ENCODE measurements at regions not wholly inside any gene's neighbourhood (a gene's known extent, or its start where the extent isn't known, plus 50 kb on each side); places are given as distances from the start of the nearest gene placed in this dataset.

DNA sequence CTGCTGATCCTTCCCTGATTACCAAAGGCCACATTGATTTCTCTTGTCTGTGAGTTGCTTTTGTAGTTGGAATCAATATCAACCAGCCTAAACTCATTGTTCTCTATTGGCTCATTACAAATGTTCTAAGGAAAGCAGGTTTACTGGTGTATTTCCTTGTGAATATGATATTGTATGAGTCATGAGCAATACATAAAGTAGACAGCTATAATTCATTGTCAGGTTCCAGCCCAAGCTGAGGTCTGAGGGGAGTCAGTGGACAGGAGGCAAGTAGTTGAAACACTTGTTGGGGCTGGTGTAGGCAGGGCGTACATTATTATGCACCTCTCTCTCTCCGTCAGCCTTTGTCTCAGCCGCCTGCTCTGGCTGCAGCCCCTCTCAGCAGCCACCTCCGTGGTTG, 451.7 kb downstream of the IPMK start:
- intact Hi-C loops (cut with DNase I) = no loop called here
- no peak for DNase-seq

DNA sequence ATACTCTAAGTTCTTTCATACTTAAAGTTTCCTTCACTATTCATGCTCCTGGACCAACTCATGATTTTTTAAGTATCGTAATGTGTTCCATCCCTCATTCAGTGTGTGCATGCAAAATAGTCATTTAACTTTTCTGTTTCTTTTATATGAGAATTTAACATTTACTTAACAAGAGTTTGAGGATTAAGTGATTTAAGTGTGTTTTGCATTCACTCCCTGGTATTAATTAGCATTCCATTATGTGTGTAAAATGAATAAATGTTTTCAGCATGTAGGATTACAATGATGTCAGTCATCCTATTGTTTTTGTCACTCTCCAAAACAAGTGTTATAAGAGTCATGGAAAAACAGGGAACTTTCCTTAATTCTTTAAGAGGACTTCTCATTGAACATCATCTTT, 457.7 kb downstream of the IPMK start:
- DNase-seq = no peak
- intact Hi-C loops (cut with DNase I) = no loop called here

GRCh38 chr10:57807906-57808305, 459.8 kb downstream of the IPMK start:
- no peak for DNase-seq
- intact Hi-C loops (cut with DNase I) = no loop called here

DNA sequence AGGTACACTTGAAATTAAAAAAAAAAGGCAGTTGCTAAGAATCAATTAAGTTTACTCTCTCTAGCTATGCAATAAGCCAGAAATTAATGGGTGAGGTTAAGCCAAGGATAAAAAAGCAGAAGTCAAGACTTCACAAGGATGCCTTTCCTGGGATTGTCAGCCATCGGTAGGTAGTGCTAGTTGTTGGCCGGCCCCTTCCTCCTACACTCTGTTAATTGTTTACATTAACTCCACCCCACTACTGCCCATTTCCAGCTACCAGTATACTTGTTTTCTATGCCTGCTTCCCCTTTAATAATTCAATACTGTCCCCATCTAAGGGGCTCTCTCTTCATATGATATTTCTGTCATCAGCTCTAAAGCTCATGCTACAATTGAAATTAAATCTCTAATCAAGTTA, 461.0 kb downstream of the IPMK start:
- intact Hi-C loops (cut with DNase I) = no loop called here
- DNase-seq = no peak

DNA sequence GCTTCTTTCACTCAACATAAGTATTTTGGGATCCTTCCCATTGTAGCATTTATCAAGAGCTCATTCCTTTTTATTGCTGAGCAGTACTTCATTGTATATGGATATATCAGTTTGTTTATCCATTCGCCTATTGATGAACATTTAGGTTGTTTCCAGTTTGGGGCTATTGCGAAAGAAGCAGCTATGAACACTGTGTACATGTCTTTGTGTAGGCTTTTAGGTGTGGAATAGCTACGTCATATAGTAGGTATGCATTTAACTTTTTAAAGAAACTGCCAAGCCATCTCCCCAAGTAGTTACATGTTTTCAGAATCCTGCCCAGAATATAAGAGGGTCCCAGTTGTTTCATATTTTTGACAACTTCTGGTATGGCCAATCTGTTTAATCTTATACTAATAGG, 468.1 kb downstream of the IPMK start:
- DNase-seq = no peak
- intact Hi-C loops (cut with DNase I) = no loop called here

DNA sequence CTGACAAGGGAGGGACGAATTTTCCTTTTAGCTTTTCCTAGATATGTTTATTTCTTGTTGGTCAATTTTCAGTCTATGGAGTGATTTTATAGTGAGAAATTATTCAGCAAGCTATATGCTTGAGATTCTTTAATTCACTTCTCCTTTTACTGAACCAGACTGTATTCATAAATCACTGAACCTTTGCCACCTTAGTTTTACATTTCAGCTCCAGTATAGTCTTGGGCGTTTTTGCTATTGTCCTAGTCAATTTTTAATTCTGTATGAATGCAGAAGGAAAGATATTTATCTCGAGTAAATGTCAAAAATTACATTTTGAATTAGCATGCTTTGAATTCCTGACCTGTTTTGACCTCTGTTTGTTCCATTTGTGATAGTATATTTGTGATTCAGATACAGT, 468.9 kb downstream of the IPMK start:
- DNase-seq = no peak
- intact Hi-C loops (cut with DNase I) = no loop called here

GRCh38 chr10:57791546-57791945, 476.1 kb downstream of the IPMK start:
- intact Hi-C loops (cut with DNase I) = no loop called here
- no peak for DNase-seq

GRCh38 chr10:57790703-57791102, 477.0 kb downstream of the IPMK start:
- no peak for DNase-seq
- intact Hi-C loops (cut with DNase I) = no loop called here

GRCh38 chr10:57788117-57788516, 479.6 kb downstream of the IPMK start:
- intact Hi-C loops (cut with DNase I) = no loop called here
- DNase-seq = no peak

- no peak for DNase-seq
- intact Hi-C loops (cut with DNase I) = no loop called here
These were observed 480.6 kb downstream of the IPMK start for GRCh38 chr10:57786850-57787750.

DNA sequence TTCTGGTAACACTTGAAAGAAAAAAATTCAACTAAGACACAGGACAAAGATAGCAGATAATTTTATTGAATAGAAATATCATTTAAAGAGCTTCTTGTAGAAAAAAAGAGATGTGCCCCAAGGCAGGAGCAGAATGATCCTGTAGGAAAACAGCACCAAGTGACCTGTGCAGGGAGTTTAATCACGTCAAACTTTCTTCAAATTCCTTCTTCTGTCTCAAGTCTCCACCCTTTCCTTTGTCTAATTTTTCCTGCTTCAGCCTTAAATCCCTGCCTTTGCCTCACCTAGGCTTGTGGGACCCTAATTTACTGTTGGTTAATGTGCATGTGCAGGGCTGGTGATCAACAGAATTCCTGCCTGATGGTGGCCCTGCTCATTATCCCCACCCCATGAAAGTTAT, 481.4 kb downstream of the IPMK start:
- DNase-seq = no peak
- intact Hi-C loops (cut with DNase I) = no loop called here

GRCh38 chr10:57785546-57785945, 482.1 kb downstream of the IPMK start:
- intact Hi-C loops (cut with DNase I) = no loop called here

DNA sequence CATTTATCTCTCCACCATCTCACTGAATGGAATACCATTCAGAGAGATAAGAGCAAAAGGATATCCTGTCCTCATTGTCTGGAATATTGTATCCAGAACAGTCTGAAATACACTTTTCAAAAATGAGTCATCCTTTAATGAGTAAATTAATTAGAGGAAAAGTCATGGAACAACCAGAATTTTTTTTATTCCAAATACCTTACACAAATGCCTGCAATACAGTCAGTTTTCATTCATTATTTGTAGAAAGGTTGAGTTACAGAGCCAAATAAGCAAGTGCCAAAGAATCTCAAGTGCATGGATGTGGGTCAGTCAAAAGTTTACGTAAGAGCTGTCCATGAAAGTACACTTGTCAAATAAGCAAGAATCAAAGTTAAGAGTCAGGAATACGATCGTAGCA, 482.6 kb downstream of the IPMK start:
- intact Hi-C loops (cut with DNase I) = no loop called here
- no peak for DNase-seq

More at GRCh38 chr10:57785546-57785945, 482.1 kb downstream of the IPMK start:
- DNase-seq = no peak

GRCh38 chr10:57776688-57777432, 490.8 kb downstream of the IPMK start:
- DNase-seq = no peak
- intact Hi-C loops (cut with DNase I) = no loop called here

GRCh38 chr10:57775250-57775649, 492.4 kb downstream of the IPMK start:
- intact Hi-C loops (cut with DNase I) = no loop called here
- no peak for DNase-seq

DNA sequence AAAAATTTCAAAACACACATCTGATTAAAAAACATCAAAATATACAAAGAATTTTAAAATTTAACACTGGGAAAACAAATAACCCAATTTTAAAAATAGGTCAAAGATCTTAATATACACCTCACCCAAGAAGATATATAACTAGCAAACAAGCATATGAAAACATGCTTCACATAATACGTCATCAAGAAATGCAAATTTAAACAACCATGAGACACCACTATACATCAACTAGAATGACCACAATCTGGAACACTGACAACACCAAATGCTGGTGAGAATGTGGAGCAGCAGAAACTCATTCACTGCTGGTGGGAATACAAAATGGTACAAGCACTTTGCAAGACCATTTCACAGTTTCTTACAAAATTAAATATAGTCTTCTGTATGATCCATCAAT, 498.4 kb downstream of the IPMK start:
- intact Hi-C loops (cut with DNase I) = no loop called here
- no peak for DNase-seq

GRCh38 chr10:57759777-57760176, 507.9 kb downstream of the IPMK start:
- intact Hi-C loops (cut with DNase I) = no loop called here
- no peak for DNase-seq

DNA sequence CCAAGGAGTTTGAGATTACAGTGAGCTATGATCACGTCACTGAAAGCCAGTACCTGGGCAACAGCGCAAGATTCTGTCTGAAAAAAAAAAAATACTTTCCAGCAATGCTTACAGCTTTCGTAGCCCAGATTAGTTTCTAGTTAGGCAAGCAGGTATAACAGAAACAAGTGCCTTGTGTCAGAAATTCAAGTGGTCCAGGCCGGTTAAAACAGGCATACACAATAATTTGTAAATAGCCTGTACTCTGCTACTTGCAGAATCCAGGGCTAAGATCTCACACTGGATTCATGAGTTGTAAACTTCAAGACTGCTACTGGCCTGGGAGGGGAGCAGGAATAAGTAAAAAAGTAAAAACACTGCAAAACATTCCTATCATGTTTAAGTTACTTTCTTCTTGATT, 512.9 kb downstream of the IPMK start:
- no peak for DNase-seq
- intact Hi-C loops (cut with DNase I) = no loop called here

- DNase-seq = no peak
These were observed 524.0 kb downstream of the IPMK start for GRCh38 chr10:57743711-57744110.

DNA sequence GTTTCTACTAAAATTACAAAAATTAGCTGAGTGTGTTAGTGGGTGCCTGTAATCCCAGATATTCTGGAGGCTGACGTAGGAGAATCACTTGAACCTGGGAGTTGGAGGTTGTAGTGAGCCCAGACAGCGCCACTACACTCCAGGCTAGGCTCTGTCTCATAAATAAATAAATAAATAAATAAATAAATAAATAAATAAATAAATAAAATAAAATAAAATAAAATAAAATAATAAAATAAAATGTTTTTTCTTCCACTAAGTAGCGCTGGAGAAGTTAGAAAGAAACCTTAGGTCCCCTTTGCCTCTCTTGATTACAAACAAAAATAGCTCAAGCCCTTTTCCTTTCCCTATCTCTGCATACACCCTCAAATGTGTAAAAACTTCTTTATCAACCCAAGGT, 525.9 kb downstream of the IPMK start:
- intact Hi-C loops (cut with DNase I) = no loop called here
- no peak for DNase-seq

More at GRCh38 chr10:57743711-57744110, 524.0 kb downstream of the IPMK start:
- intact Hi-C loops (cut with DNase I) = no loop called here

DNA sequence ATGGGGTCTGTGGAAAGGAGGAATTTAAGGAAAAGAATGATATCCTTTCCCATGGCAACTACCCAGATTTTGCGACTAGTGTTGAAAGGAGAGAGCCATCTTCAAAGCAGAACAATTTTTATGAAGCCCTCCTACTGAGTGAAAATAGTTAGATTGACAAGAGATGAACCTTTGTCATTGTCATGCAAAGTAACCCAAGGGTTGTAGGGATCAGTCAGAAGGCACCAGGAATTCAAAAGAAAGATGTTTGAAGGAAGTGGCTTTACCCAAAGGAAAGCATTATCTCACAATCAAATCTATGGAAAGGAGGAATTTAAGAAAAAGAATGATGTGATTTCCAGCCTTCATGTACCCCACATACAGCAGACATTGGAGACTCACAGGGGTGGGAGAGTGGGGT, 544.4 kb downstream of the IPMK start:
- no peak for DNase-seq
- intact Hi-C loops (cut with DNase I) = no loop called here

GRCh38 chr10:57716884-57717283, 550.8 kb downstream of the IPMK start:
- intact Hi-C loops (cut with DNase I) = loop anchor here (5.0 kb wide), 1 partner anchor 350 kb away; no protein-coding TSS in a partner anchor
- DNase-seq = no peak
